BE2C (cell line): ENCODE measurements at regions not wholly inside any gene's neighbourhood (a gene's known extent, or its start where the extent isn't known, plus 50 kb on each side); places are given as distances from the start of the nearest gene placed in this dataset.

ENCODE experiments used
- DNase-seq: peaks from one replicate; pipeline ENCODE4 v3.0.0-alpha.2; 2020
- H3K27me3 ChIP-seq: fragments of 250-450 bp; sonication (Bioruptor Pico); 2 replicates; pipeline ENCODE4 v1.5.1; 2020; ENCODE audit warnings: mild to moderate bottlenecking
- H3K36me3 ChIP-seq: fragments of 250-450 bp; sonication (Bioruptor Pico); 2 replicates; pipeline ENCODE4 v1.5.1; 2020; ENCODE audit warnings: mild to moderate bottlenecking
- H3K4me1 ChIP-seq: fragments of 250-450 bp; sonication (Bioruptor Pico); 2 replicates; pipeline ENCODE4 v1.5.1; 2020
- H3K4me3 ChIP-seq: 2 replicates; pipeline ENCODE4 v1.5.1; 2011; ENCODE audit warnings: low read depth, low read length
- H3K9me3 ChIP-seq: fragments of 250-450 bp; sonication (Bioruptor Pico); 2 replicates; pipeline ENCODE4 v1.5.1; 2020
- CTCF ChIP-seq: IDR thresholded peaks from 2 replicates; pipeline ENCODE4 v1.5.1; 2012; ENCODE audit warnings: mild to moderate bottlenecking, low read depth, low read length

DNA sequence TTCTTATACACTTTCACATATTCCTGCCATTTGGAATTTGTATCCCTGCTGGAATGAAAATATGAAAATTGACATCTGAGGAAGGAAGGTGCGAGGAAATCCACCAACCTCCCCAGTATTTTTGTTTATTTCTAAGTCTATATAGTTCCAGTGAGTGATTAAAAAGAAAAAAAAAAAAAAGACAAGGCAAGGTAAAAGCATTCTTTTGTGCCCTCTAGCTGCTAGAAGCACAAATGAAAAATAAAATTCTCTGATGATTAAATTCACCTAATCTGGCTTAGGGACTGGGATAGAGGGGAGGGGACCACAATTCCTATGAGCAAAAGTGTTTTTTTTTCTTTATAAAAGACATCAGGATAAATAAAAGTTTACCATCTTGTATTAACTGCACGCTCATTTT is 370.9 kb downstream of the NR2F2 start:
- TF ChIP-seq CTCF, result no peak
- Histone ChIP-seq H3K36me3 (no peaks in the 10 kb centered on the region), H3K4me1 (no peaks in the 10 kb centered on the region), H3K27me3 (no peaks in the 10 kb centered on the region), H3K4me3 (no peak overlapping the region), H3K9me3 (no peaks in the 10 kb centered on the region)
- no peak for DNase-seq

DNA sequence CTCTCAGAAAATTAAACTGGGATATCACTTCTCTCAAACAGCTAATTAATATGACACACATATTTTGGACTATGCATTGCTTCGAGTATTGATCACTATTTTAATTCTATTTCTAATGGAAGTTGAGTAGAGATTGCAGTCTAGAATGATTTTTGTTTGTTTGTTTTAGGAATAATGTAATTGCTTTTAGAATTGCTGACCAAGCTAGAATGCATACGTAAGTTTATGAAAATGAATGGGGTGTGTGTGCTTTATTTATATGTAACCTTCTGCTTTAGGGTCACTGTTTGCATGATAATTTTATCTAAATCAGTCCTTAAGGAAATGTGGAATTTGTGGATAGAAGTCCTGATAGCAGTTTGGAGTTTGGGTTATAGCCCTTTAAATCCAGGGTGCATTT is 371.4 kb downstream of the NR2F2 start:
- Histone ChIP-seq H3K9me3 (no peaks in the 10 kb centered on the region), H3K36me3 (no peaks in the 10 kb centered on the region), H3K4me3 (no peak overlapping the region), H3K27me3 (no peaks in the 10 kb centered on the region), H3K4me1 (no peaks in the 10 kb centered on the region)
- no peak for TF ChIP-seq CTCF
- no peak for DNase-seq

- Histone ChIP-seq H3K4me1 (no peaks in the 10 kb centered on the region), H3K36me3 (no peaks in the 10 kb centered on the region), H3K4me3 (no peak overlapping the region), H3K27me3 (no peaks in the 10 kb centered on the region), H3K9me3 (no peaks in the 10 kb centered on the region)
- no peak for TF ChIP-seq CTCF
- no peak for DNase-seq
Measured at GRCh38 chr15:96702589-96702988, 372.1 kb downstream of the NR2F2 start.

DNA sequence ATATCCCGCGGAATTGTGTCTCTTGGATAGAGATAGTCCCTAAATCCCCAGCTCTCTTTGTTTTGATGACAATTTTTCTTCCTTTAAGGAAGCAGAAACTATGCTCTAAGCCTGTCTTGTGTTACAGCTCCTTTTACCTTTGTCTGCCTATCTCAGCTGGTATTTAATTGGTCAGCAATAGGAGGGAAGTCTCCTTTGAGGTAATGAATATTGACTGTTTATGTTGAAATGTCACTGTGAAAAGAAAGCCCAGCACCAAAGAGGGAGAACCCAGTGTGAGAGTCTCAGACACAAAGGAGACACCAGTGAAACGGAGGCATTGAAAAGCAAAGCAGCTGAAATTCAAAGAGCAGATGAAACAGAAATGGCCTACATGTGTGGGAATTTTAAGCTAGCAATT is 372.6 kb downstream of the NR2F2 start:
- Histone ChIP-seq H3K4me3 (no peak overlapping the region), H3K9me3 (no peaks in the 10 kb centered on the region), H3K4me1 (no peaks in the 10 kb centered on the region), H3K36me3 (no peaks in the 10 kb centered on the region), H3K27me3 (no peaks in the 10 kb centered on the region)
- DNase-seq, result no peak
- TF ChIP-seq CTCF, result no peak

DNA sequence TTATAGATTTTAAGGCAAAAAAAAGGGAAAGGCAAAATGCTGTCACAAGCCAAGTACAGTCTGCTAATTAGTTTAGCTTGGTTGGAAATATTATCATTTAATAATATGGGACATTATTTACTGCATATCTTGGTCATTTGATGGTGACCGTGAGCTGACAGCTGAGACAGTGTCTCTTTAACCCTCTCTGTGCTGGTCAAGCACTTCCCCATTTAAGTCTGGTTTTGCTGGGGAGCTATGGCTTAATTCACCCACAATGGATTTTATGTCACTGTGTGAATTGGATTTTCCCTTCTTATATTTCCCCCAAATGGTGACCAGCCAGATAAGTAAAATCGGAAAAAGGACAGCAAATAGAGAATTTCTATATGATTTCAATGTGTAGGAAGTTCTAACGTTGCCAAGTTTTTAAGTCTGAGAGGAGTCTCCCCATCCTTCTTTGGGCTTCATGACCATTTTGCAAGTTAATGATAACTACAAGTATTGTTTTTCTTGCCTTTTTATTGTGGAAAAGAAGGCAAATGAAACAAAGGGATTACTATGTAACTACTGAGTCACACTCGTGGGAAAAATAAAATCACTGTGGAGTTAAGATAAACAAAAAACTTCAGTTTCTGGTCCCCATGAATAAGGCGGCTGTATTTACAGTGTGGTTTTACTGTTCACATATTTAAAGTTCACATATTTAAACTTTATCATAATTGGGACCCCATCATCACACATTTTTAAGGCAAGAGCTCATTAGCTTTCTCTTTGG is 373.5 kb downstream of the NR2F2 start:
- H3K27me3 ChIP-seq, result no peaks in the 10 kb centered on the region
- DNase-seq, result no peak
- H3K4me1 ChIP-seq, result no peaks in the 10 kb centered on the region

More for the DNA sequence above, 373.5 kb downstream of the NR2F2 start:
- Histone ChIP-seq H3K9me3 (no peaks in the 10 kb centered on the region), H3K36me3 (no peaks in the 10 kb centered on the region), H3K4me3 (no peak overlapping the region)
- TF ChIP-seq CTCF, result no peak
